ENCODE measurements at regions not wholly inside any gene's neighbourhood (a gene's known extent, or its start where the extent isn't known, plus 50 kb on each side); places are given as distances from the start of the nearest gene placed in this dataset.

DNA sequence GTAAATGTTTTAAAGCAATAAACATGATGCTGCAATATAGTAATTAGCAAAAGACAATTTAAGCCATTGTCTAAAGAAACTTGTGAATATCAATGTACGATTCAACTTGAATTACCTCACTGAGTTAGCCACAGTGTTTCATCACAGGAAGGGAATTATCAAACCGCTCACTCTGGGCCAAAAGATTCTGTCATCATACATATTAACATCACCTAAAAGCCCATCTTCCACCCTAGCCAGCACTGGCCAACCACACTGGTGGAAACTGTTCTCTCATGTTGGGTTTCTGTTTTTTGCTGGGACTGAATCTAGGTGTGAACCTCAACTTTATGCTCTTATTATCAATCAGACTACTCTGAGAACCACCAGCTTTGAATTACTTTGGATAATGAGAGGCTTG lies 497.7 kb upstream of the THBS1 start:
- TF ChIP-seq, protein P1, sequence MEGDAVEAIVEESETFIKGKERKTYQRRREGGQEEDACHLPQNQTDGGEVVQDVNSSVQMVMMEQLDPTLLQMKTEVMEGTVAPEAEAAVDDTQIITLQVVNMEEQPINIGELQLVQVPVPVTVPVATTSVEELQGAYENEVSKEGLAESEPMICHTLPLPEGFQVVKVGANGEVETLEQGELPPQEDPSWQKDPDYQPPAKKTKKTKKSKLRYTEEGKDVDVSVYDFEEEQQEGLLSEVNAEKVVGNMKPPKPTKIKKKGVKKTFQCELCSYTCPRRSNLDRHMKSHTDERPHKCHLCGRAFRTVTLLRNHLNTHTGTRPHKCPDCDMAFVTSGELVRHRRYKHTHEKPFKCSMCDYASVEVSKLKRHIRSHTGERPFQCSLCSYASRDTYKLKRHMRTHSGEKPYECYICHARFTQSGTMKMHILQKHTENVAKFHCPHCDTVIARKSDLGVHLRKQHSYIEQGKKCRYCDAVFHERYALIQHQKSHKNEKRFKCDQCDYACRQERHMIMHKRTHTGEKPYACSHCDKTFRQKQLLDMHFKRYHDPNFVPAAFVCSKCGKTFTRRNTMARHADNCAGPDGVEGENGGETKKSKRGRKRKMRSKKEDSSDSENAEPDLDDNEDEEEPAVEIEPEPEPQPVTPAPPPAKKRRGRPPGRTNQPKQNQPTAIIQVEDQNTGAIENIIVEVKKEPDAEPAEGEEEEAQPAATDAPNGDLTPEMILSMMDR (IDR thresholded peaks at IDR 0.05; ENCODE audit: insufficient read depth, low read length, poor library complexity, severe bottlenecking) = no peak
- H3K36me3 ChIP-seq (ENCODE audit: control insufficient read depth, insufficient read depth, low read length) = no peaks in the 10 kb centered on the region
- no peak for DNase-seq (ENCODE audit: low read depth)
- no peaks in the 10 kb centered on the region for H3K27me3 ChIP-seq (ENCODE audit: control insufficient read depth, insufficient read depth, low read length)
- H3K4me3 ChIP-seq (ENCODE audit: low read depth, low read length) = no peak overlapping the region

DNA sequence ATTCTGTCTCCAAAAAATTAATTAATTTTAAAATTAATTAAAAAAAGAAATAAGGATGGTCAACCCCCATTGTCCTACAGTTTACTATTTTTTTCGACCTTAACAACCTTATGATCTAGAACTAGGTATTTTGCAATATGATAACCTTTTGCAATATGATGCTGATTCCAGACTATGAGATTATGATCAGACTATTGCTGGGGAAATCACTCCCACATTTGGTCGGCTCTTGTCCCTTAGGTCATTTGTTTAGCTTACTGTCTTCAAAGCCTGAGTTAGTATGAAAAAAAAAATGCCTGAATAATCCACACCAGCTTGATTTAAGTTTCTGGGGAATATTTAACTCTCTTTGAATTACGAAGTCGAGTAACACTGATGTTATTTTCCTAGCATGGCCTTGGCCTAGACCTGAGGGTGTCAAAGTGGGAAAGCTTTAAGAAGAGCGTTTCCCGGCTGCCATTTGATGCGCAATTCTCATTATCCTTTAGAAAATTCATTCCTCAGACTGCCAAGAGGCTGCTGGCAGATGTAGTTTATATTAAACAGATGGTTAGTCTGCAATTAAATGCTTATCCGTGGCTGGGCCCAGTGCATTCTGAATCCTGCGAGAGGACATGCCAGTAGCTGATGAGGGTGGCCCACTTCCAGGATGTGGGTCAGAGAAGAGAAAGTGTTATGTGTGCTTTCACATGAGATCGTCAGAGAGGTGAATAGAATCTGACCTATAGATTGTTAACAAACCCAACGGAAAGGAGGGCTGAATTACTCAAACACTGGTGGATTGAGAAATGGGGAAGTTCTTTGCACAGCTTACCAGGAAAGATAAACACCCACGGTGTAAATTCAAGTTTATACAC lies 496.0 kb upstream of the THBS1 start:
- Histone ChIP-seq H3K36me3 (ENCODE audit: control insufficient read depth, insufficient read depth, low read length) (no peaks in the 10 kb centered on the region), H3K27me3 (ENCODE audit: control insufficient read depth, insufficient read depth, low read length) (no peaks in the 10 kb centered on the region), H3K4me3 (ENCODE audit: low read depth, low read length) (no peak overlapping the region)
- TF ChIP-seq, protein P1 (IDR thresholded peaks at IDR 0.05; ENCODE audit: insufficient read depth, low read length, poor library complexity, severe bottlenecking) = no peak
- peak; percentile 18 for DNase-seq (ENCODE audit: low read depth)

DNA sequence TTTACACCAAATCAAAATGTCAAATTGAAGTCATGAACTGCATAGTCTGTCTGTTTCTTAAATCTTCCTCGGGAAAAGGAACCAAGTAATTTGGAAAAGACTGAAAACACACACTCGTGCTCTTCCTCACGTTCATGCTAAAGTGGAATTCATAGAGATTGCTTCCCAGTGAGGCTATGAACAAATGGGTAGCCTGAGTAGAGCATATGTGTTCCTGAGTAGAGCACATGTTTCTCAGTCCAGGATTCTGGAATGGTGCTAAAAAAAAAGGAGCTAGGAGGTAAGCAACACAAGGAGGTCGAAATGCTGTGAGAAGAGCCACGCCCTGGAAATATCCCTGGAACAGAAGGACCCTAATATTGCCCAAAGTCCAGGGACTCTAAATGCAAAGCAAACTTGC lies 494.2 kb upstream of the THBS1 start:
- no peaks in the 10 kb centered on the region for H3K27me3 ChIP-seq (ENCODE audit: control insufficient read depth, insufficient read depth, low read length)
- no peak for DNase-seq (ENCODE audit: low read depth)
- TF ChIP-seq, protein P1 (IDR thresholded peaks at IDR 0.05; ENCODE audit: insufficient read depth, low read length, poor library complexity, severe bottlenecking) = no peak
- no peaks in the 10 kb centered on the region for H3K36me3 ChIP-seq (ENCODE audit: control insufficient read depth, insufficient read depth, low read length)
- H3K4me3 ChIP-seq (ENCODE audit: low read depth, low read length) = no peak overlapping the region

DNA sequence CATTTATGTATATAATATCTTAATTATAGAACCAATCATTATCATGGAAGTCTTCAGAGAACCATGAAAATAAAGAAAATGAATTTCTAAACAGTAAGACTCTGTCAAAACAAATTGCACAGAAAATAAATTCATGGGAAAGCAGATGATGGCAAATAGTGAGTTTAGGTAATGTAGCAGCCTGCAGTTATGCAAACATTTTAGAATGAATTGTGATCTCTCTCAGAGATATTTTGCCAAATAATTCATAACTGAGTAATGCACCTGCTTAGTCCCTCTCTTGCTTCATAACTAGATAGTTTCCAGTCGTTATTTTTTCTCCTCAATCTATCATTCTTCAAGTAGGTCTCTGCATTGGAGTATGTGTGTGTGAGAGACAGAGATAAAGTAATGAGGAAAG lies 492.7 kb upstream of the THBS1 start:
- no peak overlapping the region for H3K4me3 ChIP-seq (ENCODE audit: low read depth, low read length)
- no peak for DNase-seq (ENCODE audit: low read depth)
- H3K36me3 ChIP-seq (ENCODE audit: control insufficient read depth, insufficient read depth, low read length) = no peaks in the 10 kb centered on the region
- no peaks in the 10 kb centered on the region for H3K27me3 ChIP-seq (ENCODE audit: control insufficient read depth, insufficient read depth, low read length)
- TF ChIP-seq, protein P1 (IDR thresholded peaks at IDR 0.05; ENCODE audit: insufficient read depth, low read length, poor library complexity, severe bottlenecking) = no peak

DNA sequence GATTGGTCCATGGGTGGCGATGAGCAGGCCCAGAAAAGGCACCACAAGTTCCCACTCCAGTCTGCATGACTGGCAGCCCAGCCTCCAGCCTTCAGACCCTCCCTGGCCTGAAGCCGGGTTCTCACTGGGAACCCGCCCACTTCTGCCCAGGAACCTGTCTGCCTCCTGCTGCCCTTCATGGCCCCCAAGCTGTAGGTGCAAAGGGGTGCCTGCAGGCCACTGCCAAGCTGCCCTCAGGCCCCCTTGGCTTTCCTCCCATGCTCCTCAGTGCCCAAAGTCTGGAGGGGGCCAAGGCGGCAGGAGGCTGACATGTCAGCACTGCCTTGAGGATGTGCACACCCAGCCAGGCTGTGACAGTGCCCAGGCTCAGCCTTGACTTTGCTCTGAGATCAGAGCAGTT lies 488.5 kb upstream of the THBS1 start:
- Histone ChIP-seq H3K4me3 (ENCODE audit: low read depth, low read length) (no peak overlapping the region), H3K27me3 (ENCODE audit: control insufficient read depth, insufficient read depth, low read length) (no peaks in the 10 kb centered on the region), H3K36me3 (ENCODE audit: control insufficient read depth, insufficient read depth, low read length) (no peaks in the 10 kb centered on the region)
- TF ChIP-seq, protein P1 (IDR thresholded peaks at IDR 0.05; ENCODE audit: insufficient read depth, low read length, poor library complexity, severe bottlenecking) = no peak
- no peak for DNase-seq (ENCODE audit: low read depth)

DNA sequence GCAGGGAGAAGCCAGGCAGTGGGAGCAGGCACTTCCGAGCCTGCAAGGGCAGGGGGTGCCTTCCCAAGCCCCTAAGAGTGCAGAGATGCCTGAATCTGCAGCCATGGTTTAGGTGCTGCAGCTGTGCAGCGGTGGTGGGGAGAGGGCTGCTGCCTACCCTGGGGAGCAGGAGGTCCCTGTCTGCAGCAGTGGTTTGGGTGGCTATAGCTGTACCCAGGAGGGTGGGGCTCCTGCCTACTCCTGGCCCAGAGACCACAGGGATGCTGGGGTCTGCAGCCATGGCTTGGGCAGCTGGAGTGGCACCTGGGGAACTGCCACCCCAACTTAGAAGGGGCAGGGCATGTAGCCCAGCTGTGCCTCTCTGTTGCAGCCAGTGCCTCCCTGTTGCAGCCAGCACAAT lies 488.1 kb upstream of the THBS1 start:
- Histone ChIP-seq H3K27me3 (ENCODE audit: control insufficient read depth, insufficient read depth, low read length) (no peaks in the 10 kb centered on the region), H3K4me3 (ENCODE audit: low read depth, low read length) (no peak overlapping the region), H3K36me3 (ENCODE audit: control insufficient read depth, insufficient read depth, low read length) (no peaks in the 10 kb centered on the region)
- TF ChIP-seq, protein P1 (IDR thresholded peaks at IDR 0.05; ENCODE audit: insufficient read depth, low read length, poor library complexity, severe bottlenecking) = no peak
- no peak for DNase-seq (ENCODE audit: low read depth)

Data from kidney epithelial cell (primary cell).